SH-SY5Y (cell line): ENCODE measurements at regions not wholly inside any gene's neighbourhood (a gene's known extent, or its start where the extent isn't known, plus 50 kb on each side); places are given as distances from the start of the nearest gene placed in this dataset.

Source experiments
- GATA2 ChIP-seq: IDR thresholded peaks from 2 replicates; pipeline ENCODE4 v1.6.1; 2011; ENCODE audit warnings: mild to moderate bottlenecking, low read depth, low read length
- GATA3 ChIP-seq: IDR thresholded peaks from 2 replicates; pipeline ENCODE4 v1.6.1; 2011; ENCODE audit warnings: low read depth, mild to moderate bottlenecking, low read length, moderate library complexity

GRCh38 chr18:22276334-22276713 lies 106.9 kb downstream of the GATA6 start:
- TF ChIP-seq GATA2 (no peak), GATA3 (no peak)
